H1 (cell line): ENCODE measurements at regions not wholly inside any gene's neighbourhood (a gene's known extent, or its start where the extent isn't known, plus 50 kb on each side); places are given as distances from the start of the nearest gene placed in this dataset.

ENCODE experiments used
- CTCF ChIA-PET: fragments of 300-600 bp; sonication (Branson Sonifier 250); formaldehyde crosslinking; loops from one replicate; lab custom pipeline; 2021; ENCODE audit not compliant: partially characterized antibody; lab: Charles Lee
- POLR2A ChIA-PET: fragments of 300-600 bp; sonication (Branson Sonifier 250); formaldehyde crosslinking; loops from one replicate; lab custom pipeline; 2021; ENCODE audit warnings: inconsistent platforms; ENCODE audit not compliant: partially characterized antibody; lab: Charles Lee
- DNase-seq, 2 experiments: peaks; one replicate each; pipeline versions ENCODE4 v3.0.0 to v3.0.0-alpha.2; 2010 to 2022; ENCODE audit warnings: low spot score in 2 of 2, low read depth in 1 of 2, mixed read lengths in 1 of 2
- FAIRE-seq: peaks from 2 replicates; lab custom pipeline; 2011; peaks lifted over from hg19 to GRCh38; lab: Jason Lieb, UNC
- H2AFZ ChIP-seq: 2 replicates; pipeline ENCODE4 v1.8.1; 2012; ENCODE audit warnings: low read length, inconsistent platforms
- H2AK5ac ChIP-seq: 2 replicates; pipeline ENCODE4 v1.6.1; 2013; ENCODE audit warnings: low read depth, low read length
- H2BK120ac ChIP-seq: replicated peaks from 2 replicates; pipeline ENCODE3; 2013; ENCODE audit warnings: low read depth, low read length, inconsistent platforms
- H2BK12ac ChIP-seq: 2 replicates; pipeline ENCODE4 v1.6.1; 2013; ENCODE audit warnings: low read depth, low read length
- H2BK15ac ChIP-seq: 2 replicates; pipeline ENCODE4 v1.6.1; 2013; ENCODE audit warnings: low read length
- H2BK20ac ChIP-seq: 2 replicates; pipeline ENCODE4 v1.6.1; 2013; ENCODE audit warnings: low read length
- H2BK5ac ChIP-seq: 2 replicates; pipeline ENCODE4 v1.6.1; 2013; ENCODE audit warnings: low read depth, low read length
- H3K14ac ChIP-seq: 2 replicates; pipeline ENCODE4 v1.6.1; 2013; ENCODE audit warnings: inconsistent platforms; ENCODE audit not compliant: insufficient read length
- H3K18ac ChIP-seq: 2 replicates; pipeline ENCODE4 v1.6.1; 2013; ENCODE audit warnings: low read length; ENCODE audit errors: extremely low read depth
- H3K23ac ChIP-seq: 2 replicates; pipeline ENCODE4 v1.6.1; 2013; ENCODE audit warnings: inconsistent platforms; ENCODE audit not compliant: insufficient read length
- H3K23me2 ChIP-seq: 2 replicates; pipeline ENCODE4 v1.6.1; 2013; ENCODE audit warnings: low read depth, low read length
- H3K27ac ChIP-seq: 2 replicates; pipeline ENCODE4 v1.6.1; 2011; ENCODE audit warnings: low read depth, low read length, inconsistent platforms
- H3K27me3 ChIP-seq, 4 experiments: replicated peaks in 1 of 4; 1 replicate in 1 of 4; 2 replicates in 3 of 4; pipeline versions ENCODE4 v1.6.1 to v1.8.1; 2011 to 2013; ENCODE audit warnings: low read length in 3 of 4, mild to moderate bottlenecking in 3 of 4, inconsistent platforms in 2 of 4, mixed read lengths in 2 of 4, moderate library complexity in 1 of 4; ENCODE audit not compliant: control insufficient read depth in 3 of 4, insufficient read depth in 3 of 4; ENCODE audit errors: extremely low read depth in 1 of 4
- H3K36me3 ChIP-seq, 4 experiments: 2 replicates each; pipeline versions ENCODE4 v1.6.1 to v1.8.1; 2011 to 2013; ENCODE audit warnings: mild to moderate bottlenecking in 4 of 4, low read length in 3 of 4, moderate library complexity in 2 of 4, control low read depth in 1 of 4, inconsistent platforms in 1 of 4; ENCODE audit not compliant: insufficient read depth in 4 of 4, control insufficient read depth in 2 of 4
- H3K4ac ChIP-seq: replicated peaks from 2 replicates; pipeline ENCODE3; 2013; ENCODE audit warnings: low read length, low read depth, mixed read lengths, inconsistent platforms; ENCODE audit not compliant: insufficient read length
- H3K4me1 ChIP-seq, 4 experiments: replicated peaks in 1 of 4; 1 replicate in 1 of 4; 2 replicates in 3 of 4; pipeline versions ENCODE4 v1.6.1 to v1.8.1; 2011 to 2013; ENCODE audit warnings: low read length in 3 of 4, inconsistent platforms in 2 of 4, mixed read lengths in 1 of 4; ENCODE audit not compliant: insufficient read depth in 4 of 4, control insufficient read depth in 3 of 4
- H3K4me2 ChIP-seq, 2 experiments: 2 replicates each; pipeline versions ENCODE4 v1.6.1 to v1.8.1; 2011 to 2013; ENCODE audit warnings: low read depth in 2 of 2, low read length in 2 of 2, control low read depth in 1 of 2, inconsistent platforms in 1 of 2, mild to moderate bottlenecking in 1 of 2; ENCODE audit not compliant: insufficient read depth in 1 of 2
- H3K4me3 ChIP-seq, 4 experiments: fragments of 200-600, 300-600 bp in 1 of 4; sonication (generic), shearing (Covaris generic), sonication (Bioruptor Twin) in 1 of 4; 2 replicates each; pipeline versions ENCODE4 v1.5.1 to v1.8.1; 2011 to 2016; ENCODE audit warnings: low read length in 4 of 4, low read depth in 3 of 4, control low read depth in 2 of 4, inconsistent platforms in 2 of 4, mild to moderate bottlenecking in 2 of 4, mixed read lengths in 1 of 4, moderate library complexity in 1 of 4; ENCODE audit not compliant: insufficient read depth in 2 of 4; ENCODE audit errors: extremely low read depth in 1 of 4
- H3K56ac ChIP-seq: replicated peaks from 2 replicates; pipeline ENCODE3; 2013; ENCODE audit warnings: low read depth, mild to moderate bottlenecking, mixed read lengths, low read length, inconsistent platforms; ENCODE audit not compliant: insufficient read length
- H3K79me1 ChIP-seq: 2 replicates; pipeline ENCODE4 v1.6.1; 2013; ENCODE audit warnings: low read depth, low read length, control low read depth
- H3K79me2 ChIP-seq, 2 experiments: 2 replicates each; pipeline versions ENCODE4 v1.6.1 to v1.8.1; 2012 to 2013; ENCODE audit warnings: low read length in 2 of 2, mild to moderate bottlenecking in 2 of 2, inconsistent platforms in 1 of 2; ENCODE audit not compliant: insufficient read depth in 2 of 2, control insufficient read depth in 1 of 2
- H3K9ac ChIP-seq, 4 experiments: replicated peaks in 1 of 4; 1 replicate in 1 of 4; 2 replicates in 3 of 4; pipeline versions ENCODE4 v1.6.1 to v1.8.1; 2011 to 2013; ENCODE audit warnings: low read depth in 3 of 4, low read length in 3 of 4, control low read depth in 2 of 4, mild to moderate bottlenecking in 2 of 4, moderate library complexity in 2 of 4, inconsistent platforms in 1 of 4; ENCODE audit errors: extremely low read depth in 1 of 4
- H3K9me3 ChIP-seq, 2 experiments: 2 replicates each; pipeline versions ENCODE4 v1.6.1 to v1.8.1; 2012 to 2013; ENCODE audit warnings: mild to moderate bottlenecking in 2 of 2, moderate library complexity in 2 of 2, control low read depth in 1 of 2, inconsistent platforms in 1 of 2, low read depth in 1 of 2, low read length in 1 of 2, mixed read lengths in 1 of 2; ENCODE audit not compliant: insufficient read depth in 2 of 2
- H4K20me1 ChIP-seq, 2 experiments: replicated peaks in 1 of 2; 2 replicates each; pipeline versions ENCODE3 to v1.8.1; 2011 to 2013; ENCODE audit warnings: inconsistent platforms in 2 of 2, low read length in 2 of 2, mild to moderate bottlenecking in 1 of 2; ENCODE audit not compliant: insufficient read depth in 2 of 2, control insufficient read depth in 1 of 2
- H4K5ac ChIP-seq: 2 replicates; pipeline ENCODE4 v1.6.1; 2013; ENCODE audit warnings: low read length, low read depth, mixed read lengths, inconsistent platforms; ENCODE audit not compliant: insufficient read length
- H4K8ac ChIP-seq: 2 replicates; pipeline ENCODE4 v1.8.0; 2013; ENCODE audit warnings: mild to moderate bottlenecking, moderate library complexity, low read length, inconsistent platforms; ENCODE audit not compliant: insufficient read depth; ENCODE audit errors: extremely low read depth
- H4K91ac ChIP-seq: replicated peaks from 2 replicates; pipeline ENCODE3; 2013; ENCODE audit warnings: low read length, mixed read lengths, inconsistent platforms; ENCODE audit not compliant: insufficient read length
- ATF3 ChIP-seq: IDR thresholded peaks from 2 replicates; pipeline ENCODE4 v1.6.1; 2011; ENCODE audit warnings: low read depth, mild to moderate bottlenecking, low read length; ENCODE audit not compliant: insufficient read depth
- FOSL1 ChIP-seq: IDR thresholded peaks from 2 replicates; pipeline ENCODE4 v1.6.1; 2011; ENCODE audit warnings: mild to moderate bottlenecking, low read depth, low read length, moderate library complexity; ENCODE audit not compliant: insufficient read depth
- NRF1 ChIP-seq: IDR thresholded peaks from 2 replicates; pipeline ENCODE4 v1.6.1; 2011; ENCODE audit warnings: mild to moderate bottlenecking, low read depth, low read length, improper control_type of control experiment
- PHF8 ChIP-seq: fragments of 200-600 bp; sonication (generic); conservative IDR thresholded peaks from 2 replicates; pipeline ENCODE4 v1.7.1; 2012; ENCODE audit warnings: low read depth, mild to moderate bottlenecking, inconsistent platforms, low read length, moderate library complexity
- POLR2AphosphoS5 ChIP-seq: IDR thresholded peaks from 2 replicates; pipeline ENCODE4 v1.6.1; 2011; ENCODE audit warnings: low read depth, low read length
- RXRA ChIP-seq: IDR thresholded peaks from 2 replicates; pipeline ENCODE4 v1.6.1; 2011; ENCODE audit warnings: low read depth, mild to moderate bottlenecking, low read length, moderate library complexity; ENCODE audit not compliant: insufficient read depth
- SAP30 ChIP-seq: fragments of 300-600 bp; sonication (generic); IDR thresholded peaks from 2 replicates; pipeline ENCODE4 v1.7.1; 2012; ENCODE audit warnings: low read length, moderate library complexity, mild to moderate bottlenecking, inconsistent platforms; ENCODE audit not compliant: insufficient read depth, insufficient replicate concordance
- SIN3A ChIP-seq, 2 experiments: IDR thresholded peaks in 1 of 2; conservative IDR thresholded peaks in 1 of 2; 2 replicates each; pipeline ENCODE4 v1.6.1; 2011 to 2012; ENCODE audit warnings: low read length in 2 of 2, improper control_type of control experiment in 1 of 2, low read depth in 1 of 2, mild to moderate bottlenecking in 1 of 2
- SUZ12 ChIP-seq: fragments of 200-600 bp; sonication (generic); IDR thresholded peaks from 2 replicates; pipeline ENCODE4 v1.6.1; 2012; ENCODE audit warnings: mild to moderate bottlenecking, inconsistent platforms, low read length, moderate library complexity, mixed read lengths
- WGBS, 2 experiments: shearing (Covaris generic) in 1 of 2; methylation state at CpG; one replicate each; pipeline versions ENCODE4 v1.1.6 to v1.1.7; 2013 to 2015; ENCODE audit warnings: low lambda C conversion rate in 2 of 2, mixed read lengths in 2 of 2, inconsistent platforms in 1 of 2, low coverage in 1 of 2, missing lambda C conversion rate in 1 of 2; ENCODE audit not compliant: insufficient replicate concordance in 2 of 2, insufficient coverage in 1 of 2, insufficient read length in 1 of 2; ENCODE audit errors: extremely low coverage in 1 of 2, missing lambda C conversion rate in 1 of 2; 5-methylcytosine and 5-hydroxymethylcytosine counted together
- TF ChIP-seq, protein P1 (sequence below): IDR thresholded peaks from 2 replicates; pipeline ENCODE4 v1.6.1; 2011; ENCODE audit warnings: low read length, improper control_type of control experiment

GRCh38 chr1:72745413-72745812 lies 463.1 kb upstream of the NEGR1 start (continued):
- no peak for TF ChIP-seq POLR2AphosphoS5
- TF ChIP-seq, all 59 proteins: peak for 0

GRCh38 chr1:72734415-72734814 lies 452.1 kb upstream of the NEGR1 start:
- Histone ChIP-seq H3K4me1 (no peaks in the 10 kb centered on the region), H3K4ac (no peak overlapping the region), H2BK12ac (no peak overlapping the region), H3K9me3 (no peaks in the 10 kb centered on the region), H2BK5ac (no peak overlapping the region), H3K23me2 (no peaks in the 10 kb centered on the region), H2AFZ (no peak overlapping the region), H4K91ac (no peak overlapping the region), H3K27me3 (no peaks in the 10 kb centered on the region), H3K23ac (no peak overlapping the region), H3K9ac (no peak overlapping the region), H3K79me2 (no peaks in the 10 kb centered on the region), H3K18ac (no peak overlapping the region), H2BK120ac (no peak overlapping the region), H3K4me3 (no peak overlapping the region), H2AK5ac (no peak overlapping the region), H4K5ac (no peak overlapping the region), H3K14ac (no peak overlapping the region), H4K8ac (no peak overlapping the region), H3K79me1 (no peaks in the 10 kb centered on the region), H2BK20ac (no peak overlapping the region), H3K56ac (no peak overlapping the region), H4K20me1 (no peaks in the 10 kb centered on the region), H3K36me3 (no peaks in the 10 kb centered on the region), H3K4me2 (no peak overlapping the region), H3K27ac (no peak overlapping the region), H2BK15ac (no peak overlapping the region)
- DNase-seq, result no peak
- no peak for FAIRE-seq
- 100% methylated on average over 1 of the region's 1 CpG; no CpG with 5 or more reads in 1 of the 2 experiments for WGBS, 2 experiments
- CTCF ChIA-PET, result interaction anchor here (0.6 to 2.3 kb wide), 3 partner anchors 9 to 1284 kb away, joined by 3 to 9 read pairs (median 4); no protein-coding TSS in a partner anchor
- POLR2A ChIA-PET, result no interaction called here
- TF ChIP-seq, protein P1, sequence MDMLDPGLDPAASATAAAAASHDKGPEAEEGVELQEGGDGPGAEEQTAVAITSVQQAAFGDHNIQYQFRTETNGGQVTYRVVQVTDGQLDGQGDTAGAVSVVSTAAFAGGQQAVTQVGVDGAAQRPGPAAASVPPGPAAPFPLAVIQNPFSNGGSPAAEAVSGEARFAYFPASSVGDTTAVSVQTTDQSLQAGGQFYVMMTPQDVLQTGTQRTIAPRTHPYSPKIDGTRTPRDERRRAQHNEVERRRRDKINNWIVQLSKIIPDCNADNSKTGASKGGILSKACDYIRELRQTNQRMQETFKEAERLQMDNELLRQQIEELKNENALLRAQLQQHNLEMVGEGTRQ, result no peak
- TF ChIP-seq FOSL1, result no peak
- TF ChIP-seq NRF1, result no peak
- TF ChIP-seq PHF8, result no peak
- no peak for TF ChIP-seq RXRA
- no peak for TF ChIP-seq SIN3A (conservative IDR thresholded peaks at IDR 0.05 in 1 of 2, IDR thresholded peaks at IDR 0.05 in 1 of 2; ENCODE audit: low read depth in 1 of 2, low read length in 2 of 2)
- no peak for TF ChIP-seq SAP30
- TF ChIP-seq SUZ12, result no peak
- no peak for TF ChIP-seq ATF3
